H1 (cell line): ENCODE measurements at regions not wholly inside any gene's neighbourhood (a gene's known extent, or its start where the extent isn't known, plus 50 kb on each side); places are given as distances from the start of the nearest gene placed in this dataset.

Source experiments
- CTCF ChIA-PET: fragments of 300-600 bp; sonication (Branson Sonifier 250); formaldehyde crosslinking; loops from one replicate; lab custom pipeline; 2021; ENCODE audit not compliant: partially characterized antibody; lab: Charles Lee
- POLR2A ChIA-PET: fragments of 300-600 bp; sonication (Branson Sonifier 250); formaldehyde crosslinking; loops from one replicate; lab custom pipeline; 2021; ENCODE audit warnings: inconsistent platforms; ENCODE audit not compliant: partially characterized antibody; lab: Charles Lee
- DNase-seq, 2 experiments: peaks; one replicate each; pipeline versions ENCODE4 v3.0.0 to v3.0.0-alpha.2; 2010 to 2022; ENCODE audit warnings: low spot score in 2 of 2, low read depth in 1 of 2, mixed read lengths in 1 of 2
- FAIRE-seq: peaks from 2 replicates; lab custom pipeline; 2011; peaks lifted over from hg19 to GRCh38; lab: Jason Lieb, UNC
- H2AFZ ChIP-seq: 2 replicates; pipeline ENCODE4 v1.8.1; 2012; ENCODE audit warnings: low read length, inconsistent platforms
- H2AK5ac ChIP-seq: 2 replicates; pipeline ENCODE4 v1.6.1; 2013; ENCODE audit warnings: low read depth, low read length
- H2BK120ac ChIP-seq: replicated peaks from 2 replicates; pipeline ENCODE3; 2013; ENCODE audit warnings: low read depth, low read length, inconsistent platforms
- H2BK12ac ChIP-seq: 2 replicates; pipeline ENCODE4 v1.6.1; 2013; ENCODE audit warnings: low read depth, low read length
- H2BK15ac ChIP-seq: 2 replicates; pipeline ENCODE4 v1.6.1; 2013; ENCODE audit warnings: low read length
- H2BK20ac ChIP-seq: 2 replicates; pipeline ENCODE4 v1.6.1; 2013; ENCODE audit warnings: low read length
- H2BK5ac ChIP-seq: 2 replicates; pipeline ENCODE4 v1.6.1; 2013; ENCODE audit warnings: low read depth, low read length
- H3K14ac ChIP-seq: 2 replicates; pipeline ENCODE4 v1.6.1; 2013; ENCODE audit warnings: inconsistent platforms; ENCODE audit not compliant: insufficient read length
- H3K18ac ChIP-seq: 2 replicates; pipeline ENCODE4 v1.6.1; 2013; ENCODE audit warnings: low read length; ENCODE audit errors: extremely low read depth
- H3K23ac ChIP-seq: 2 replicates; pipeline ENCODE4 v1.6.1; 2013; ENCODE audit warnings: inconsistent platforms; ENCODE audit not compliant: insufficient read length
- H3K23me2 ChIP-seq: 2 replicates; pipeline ENCODE4 v1.6.1; 2013; ENCODE audit warnings: low read depth, low read length
- H3K27ac ChIP-seq: 2 replicates; pipeline ENCODE4 v1.6.1; 2011; ENCODE audit warnings: low read depth, low read length, inconsistent platforms
- H3K27me3 ChIP-seq, 4 experiments: replicated peaks in 1 of 4; 1 replicate in 1 of 4; 2 replicates in 3 of 4; pipeline versions ENCODE4 v1.6.1 to v1.8.1; 2011 to 2013; ENCODE audit warnings: low read length in 3 of 4, mild to moderate bottlenecking in 3 of 4, inconsistent platforms in 2 of 4, mixed read lengths in 2 of 4, moderate library complexity in 1 of 4; ENCODE audit not compliant: control insufficient read depth in 3 of 4, insufficient read depth in 3 of 4; ENCODE audit errors: extremely low read depth in 1 of 4
- H3K36me3 ChIP-seq, 4 experiments: 2 replicates each; pipeline versions ENCODE4 v1.6.1 to v1.8.1; 2011 to 2013; ENCODE audit warnings: mild to moderate bottlenecking in 4 of 4, low read length in 3 of 4, moderate library complexity in 2 of 4, control low read depth in 1 of 4, inconsistent platforms in 1 of 4; ENCODE audit not compliant: insufficient read depth in 4 of 4, control insufficient read depth in 2 of 4
- H3K4ac ChIP-seq: replicated peaks from 2 replicates; pipeline ENCODE3; 2013; ENCODE audit warnings: low read length, low read depth, mixed read lengths, inconsistent platforms; ENCODE audit not compliant: insufficient read length
- H3K4me1 ChIP-seq, 4 experiments: replicated peaks in 1 of 4; 1 replicate in 1 of 4; 2 replicates in 3 of 4; pipeline versions ENCODE4 v1.6.1 to v1.8.1; 2011 to 2013; ENCODE audit warnings: low read length in 3 of 4, inconsistent platforms in 2 of 4, mixed read lengths in 1 of 4; ENCODE audit not compliant: insufficient read depth in 4 of 4, control insufficient read depth in 3 of 4
- H3K4me2 ChIP-seq, 2 experiments: 2 replicates each; pipeline versions ENCODE4 v1.6.1 to v1.8.1; 2011 to 2013; ENCODE audit warnings: low read depth in 2 of 2, low read length in 2 of 2, control low read depth in 1 of 2, inconsistent platforms in 1 of 2, mild to moderate bottlenecking in 1 of 2; ENCODE audit not compliant: insufficient read depth in 1 of 2
- H3K4me3 ChIP-seq, 4 experiments: fragments of 200-600, 300-600 bp in 1 of 4; sonication (generic), shearing (Covaris generic), sonication (Bioruptor Twin) in 1 of 4; 2 replicates each; pipeline versions ENCODE4 v1.5.1 to v1.8.1; 2011 to 2016; ENCODE audit warnings: low read length in 4 of 4, low read depth in 3 of 4, control low read depth in 2 of 4, inconsistent platforms in 2 of 4, mild to moderate bottlenecking in 2 of 4, mixed read lengths in 1 of 4, moderate library complexity in 1 of 4; ENCODE audit not compliant: insufficient read depth in 2 of 4; ENCODE audit errors: extremely low read depth in 1 of 4
- H3K56ac ChIP-seq: replicated peaks from 2 replicates; pipeline ENCODE3; 2013; ENCODE audit warnings: low read depth, mild to moderate bottlenecking, mixed read lengths, low read length, inconsistent platforms; ENCODE audit not compliant: insufficient read length
- H3K79me1 ChIP-seq: 2 replicates; pipeline ENCODE4 v1.6.1; 2013; ENCODE audit warnings: low read depth, low read length, control low read depth
- H3K79me2 ChIP-seq, 2 experiments: 2 replicates each; pipeline versions ENCODE4 v1.6.1 to v1.8.1; 2012 to 2013; ENCODE audit warnings: low read length in 2 of 2, mild to moderate bottlenecking in 2 of 2, inconsistent platforms in 1 of 2; ENCODE audit not compliant: insufficient read depth in 2 of 2, control insufficient read depth in 1 of 2
- H3K9ac ChIP-seq, 4 experiments: replicated peaks in 1 of 4; 1 replicate in 1 of 4; 2 replicates in 3 of 4; pipeline versions ENCODE4 v1.6.1 to v1.8.1; 2011 to 2013; ENCODE audit warnings: low read depth in 3 of 4, low read length in 3 of 4, control low read depth in 2 of 4, mild to moderate bottlenecking in 2 of 4, moderate library complexity in 2 of 4, inconsistent platforms in 1 of 4; ENCODE audit errors: extremely low read depth in 1 of 4
- H3K9me3 ChIP-seq, 2 experiments: 2 replicates each; pipeline versions ENCODE4 v1.6.1 to v1.8.1; 2012 to 2013; ENCODE audit warnings: mild to moderate bottlenecking in 2 of 2, moderate library complexity in 2 of 2, control low read depth in 1 of 2, inconsistent platforms in 1 of 2, low read depth in 1 of 2, low read length in 1 of 2, mixed read lengths in 1 of 2; ENCODE audit not compliant: insufficient read depth in 2 of 2
- H4K20me1 ChIP-seq, 2 experiments: replicated peaks in 1 of 2; 2 replicates each; pipeline versions ENCODE3 to v1.8.1; 2011 to 2013; ENCODE audit warnings: inconsistent platforms in 2 of 2, low read length in 2 of 2, mild to moderate bottlenecking in 1 of 2; ENCODE audit not compliant: insufficient read depth in 2 of 2, control insufficient read depth in 1 of 2
- H4K5ac ChIP-seq: 2 replicates; pipeline ENCODE4 v1.6.1; 2013; ENCODE audit warnings: low read length, low read depth, mixed read lengths, inconsistent platforms; ENCODE audit not compliant: insufficient read length
- H4K8ac ChIP-seq: 2 replicates; pipeline ENCODE4 v1.8.0; 2013; ENCODE audit warnings: mild to moderate bottlenecking, moderate library complexity, low read length, inconsistent platforms; ENCODE audit not compliant: insufficient read depth; ENCODE audit errors: extremely low read depth
- H4K91ac ChIP-seq: replicated peaks from 2 replicates; pipeline ENCODE3; 2013; ENCODE audit warnings: low read length, mixed read lengths, inconsistent platforms; ENCODE audit not compliant: insufficient read length
- ASH2L ChIP-seq: fragments of 200-600, 300-600 bp; sonication (generic); IDR thresholded peaks from one replicate; pipeline ENCODE4 v1.7.1; 2017; ENCODE audit warnings: low read length
- CBX8 ChIP-seq: fragments of 300-800, 300-1000 bp; sonication (generic); IDR thresholded peaks from 2 replicates; pipeline ENCODE4 v1.7.1; 2016; ENCODE audit warnings: low read depth, low read length, borderline replicate concordance
- CTBP2 ChIP-seq: IDR thresholded peaks from 2 replicates; pipeline ENCODE4 v1.7.0; 2011; ENCODE audit warnings: borderline replicate concordance, mild to moderate bottlenecking, moderate library complexity, mixed read lengths, low read length; ENCODE audit not compliant: insufficient read depth, insufficient read length
- KDM5A ChIP-seq: fragments of 200-600 bp; IDR thresholded peaks from 2 replicates; pipeline ENCODE4 v1.7.1; 2012; ENCODE audit warnings: mild to moderate bottlenecking, low read length, inconsistent platforms, mixed read lengths
- POU5F1 ChIP-seq: IDR thresholded peaks from 2 replicates; pipeline ENCODE4 v1.6.1; 2011; ENCODE audit warnings: low read depth, mild to moderate bottlenecking, low read length, moderate library complexity
- SAP30 ChIP-seq: fragments of 300-600 bp; sonication (generic); IDR thresholded peaks from 2 replicates; pipeline ENCODE4 v1.7.1; 2012; ENCODE audit warnings: low read length, moderate library complexity, mild to moderate bottlenecking, inconsistent platforms; ENCODE audit not compliant: insufficient read depth, insufficient replicate concordance
- SIX5 ChIP-seq: IDR thresholded peaks from 2 replicates; pipeline ENCODE4 v1.6.1; 2011; ENCODE audit warnings: mild to moderate bottlenecking, low read depth, low read length
- WGBS, 2 experiments: shearing (Covaris generic) in 1 of 2; methylation state at CpG; one replicate each; pipeline versions ENCODE4 v1.1.6 to v1.1.7; 2013 to 2015; ENCODE audit warnings: low lambda C conversion rate in 2 of 2, mixed read lengths in 2 of 2, inconsistent platforms in 1 of 2, low coverage in 1 of 2, missing lambda C conversion rate in 1 of 2; ENCODE audit not compliant: insufficient replicate concordance in 2 of 2, insufficient coverage in 1 of 2, insufficient read length in 1 of 2; ENCODE audit errors: extremely low coverage in 1 of 2, missing lambda C conversion rate in 1 of 2; 5-methylcytosine and 5-hydroxymethylcytosine counted together
- TF ChIP-seq, protein P1 (sequence below), 3 experiments: IDR thresholded peaks; 1 replicate in 2 of 3; 2 replicates in 1 of 3; pipeline versions ENCODE4 v1.5.1 to v1.6.1; 2011; ENCODE audit warnings: low read length in 3 of 3, mild to moderate bottlenecking in 3 of 3, inconsistent platforms in 2 of 3, low read depth in 1 of 3, moderate library complexity in 1 of 3; ENCODE audit not compliant: insufficient read depth in 1 of 3; ENCODE audit errors: control extremely low read depth in 1 of 3

GRCh38 chr10:47159361-47160260 lies 140.4 kb upstream of the GDF10 start:
- no peak overlapping the region for H2BK20ac ChIP-seq
- H3K27ac ChIP-seq, result no peak overlapping the region
- CTCF ChIA-PET, result interaction anchor here (0.7 to 1.4 kb wide), 2 partner anchors 20 to 23 kb away, joined by 4 read pairs; no protein-coding TSS in a partner anchor
- H4K5ac ChIP-seq, result no peak overlapping the region
- no peak overlapping the region for H3K56ac ChIP-seq
- no peak overlapping the region for H3K14ac ChIP-seq
- H3K23ac ChIP-seq, result no peak overlapping the region
- H2BK12ac ChIP-seq, result no peak overlapping the region
- H2AFZ ChIP-seq, result no peak overlapping the region
- no peaks in the 10 kb centered on the region for H3K79me2 ChIP-seq
- H3K18ac ChIP-seq, result no peak overlapping the region
- no peak overlapping the region for H2BK5ac ChIP-seq
- H3K4me3 ChIP-seq, result no peak overlapping the region
- no peaks in the 10 kb centered on the region; a peak in 1 of 8 replicates for H3K36me3 ChIP-seq
- H2BK15ac ChIP-seq, result no peak overlapping the region
- no peak overlapping the region for H3K4ac ChIP-seq
- H4K8ac ChIP-seq, result no peak overlapping the region; the same call in 1 of the 2 replicates
- no peaks in the 10 kb centered on the region for H3K23me2 ChIP-seq
- no peaks in the 10 kb centered on the region for H3K4me1 ChIP-seq
- FAIRE-seq (no peak), DNase-seq (no peak)
- H3K9ac ChIP-seq, result no peak overlapping the region
- 93% methylated on average over 7 of the region's 7 CpGs; no CpG with 5 or more reads in 1 of the 2 experiments for WGBS, 2 experiments
- H4K91ac ChIP-seq, result no peak overlapping the region
- no peaks in the 10 kb centered on the region for H3K27me3 ChIP-seq
- H3K9me3 ChIP-seq, result peaks cover 5 to 12% of the 10 kb centered on the region in 2 experiments
- POLR2A ChIA-PET, result no interaction called here
- no peak overlapping the region for H2AK5ac ChIP-seq
- no peak overlapping the region for H2BK120ac ChIP-seq
- H3K4me2 ChIP-seq, result no peak overlapping the region
- H3K79me1 ChIP-seq, result no peaks in the 10 kb centered on the region
- H4K20me1 ChIP-seq, result no peaks in the 10 kb centered on the region
- TF ChIP-seq CTBP2 (no peak), ASH2L (no peak), POU5F1 (no peak), CBX8 (no peak), KDM5A (no peak), SIX5 (no peak), SAP30 (no peak)
- TF ChIP-seq, protein P1, sequence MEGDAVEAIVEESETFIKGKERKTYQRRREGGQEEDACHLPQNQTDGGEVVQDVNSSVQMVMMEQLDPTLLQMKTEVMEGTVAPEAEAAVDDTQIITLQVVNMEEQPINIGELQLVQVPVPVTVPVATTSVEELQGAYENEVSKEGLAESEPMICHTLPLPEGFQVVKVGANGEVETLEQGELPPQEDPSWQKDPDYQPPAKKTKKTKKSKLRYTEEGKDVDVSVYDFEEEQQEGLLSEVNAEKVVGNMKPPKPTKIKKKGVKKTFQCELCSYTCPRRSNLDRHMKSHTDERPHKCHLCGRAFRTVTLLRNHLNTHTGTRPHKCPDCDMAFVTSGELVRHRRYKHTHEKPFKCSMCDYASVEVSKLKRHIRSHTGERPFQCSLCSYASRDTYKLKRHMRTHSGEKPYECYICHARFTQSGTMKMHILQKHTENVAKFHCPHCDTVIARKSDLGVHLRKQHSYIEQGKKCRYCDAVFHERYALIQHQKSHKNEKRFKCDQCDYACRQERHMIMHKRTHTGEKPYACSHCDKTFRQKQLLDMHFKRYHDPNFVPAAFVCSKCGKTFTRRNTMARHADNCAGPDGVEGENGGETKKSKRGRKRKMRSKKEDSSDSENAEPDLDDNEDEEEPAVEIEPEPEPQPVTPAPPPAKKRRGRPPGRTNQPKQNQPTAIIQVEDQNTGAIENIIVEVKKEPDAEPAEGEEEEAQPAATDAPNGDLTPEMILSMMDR (IDR thresholded peaks at IDR 0.05; ENCODE audit: control extremely low read depth in 1 of 3, insufficient read depth in 1 of 3, low read depth in 1 of 3, low read length in 3 of 3), result no peak
